ENCODE measurements at regions not wholly inside any gene's neighbourhood (a gene's known extent, or its start where the extent isn't known, plus 50 kb on each side); places are given as distances from the start of the nearest gene placed in this dataset.

- TF ChIP-seq EP300 (IDR thresholded peaks at IDR 0.05): no peak
- TF ChIP-seq CBX8 (IDR thresholded peaks at IDR 0.05): no peak
- TF ChIP-seq POLR2AphosphoS2 (conservative IDR thresholded peaks at IDR 0.05; ENCODE audit: low read length): no peak
- TF ChIP-seq BHLHE40 (IDR thresholded peaks at IDR 0.05; ENCODE audit: low read depth, low read length): no peak
- no peak for TF ChIP-seq SMC3 (IDR thresholded peaks at IDR 0.05)
- no peak for TF ChIP-seq HEYL (CRISPR knock-in tag; IDR thresholded peaks at IDR 0.05)
Observed at GRCh38 chr6:137640086-137640485, 145.9 kb upstream of the OLIG3 start.

Data from A549 (cell line).